Esophagus muscularis mucosa (tissue), 4 donors: ENCODE measurements at regions not wholly inside any gene's neighbourhood (a gene's known extent, or its start where the extent isn't known, plus 50 kb on each side); places are given as distances from the start of the nearest gene placed in this dataset.

Experiments
- DNase-seq: peaks from one replicate; pipeline ENCODE4 v3.0.0-alpha.2; 2017; ENCODE audit errors: extremely low spot score
- H3K27ac ChIP-seq, 4 donors: fragments of 200-600 bp; sonication (generic); replicated peaks in 1 of 4; 1 replicate in 3 of 4; 2 replicates in 1 of 4; pipeline ENCODE4 v1.5.1; 2016 to 2019; ENCODE audit warnings: mild to moderate bottlenecking in 1 of 4
- H3K27me3 ChIP-seq, 4 donors: fragments of 200-600 bp; sonication (generic); one replicate each; pipeline versions ENCODE4 v1.5.1 to v1.6.0; 2016 to 2019
- H3K36me3 ChIP-seq, 4 donors: fragments of 200-600 bp; sonication (generic); one replicate each; pipeline ENCODE4 v1.5.1; 2016 to 2019
- H3K4me1 ChIP-seq, 4 donors: fragments of 200-600 bp; sonication (generic); one replicate each; pipeline ENCODE4 v1.5.1; 2016 to 2019
- H3K4me3 ChIP-seq, 4 donors: fragments of 200-600 bp; sonication (generic); 1 replicate in 2 of 4; 2 replicates in 2 of 4; pipeline ENCODE4 v1.5.1; 2016 to 2019; ENCODE audit warnings: mild to moderate bottlenecking in 4 of 4, moderate library complexity in 1 of 4
- H3K9me3 ChIP-seq, 4 donors: fragments of 200-600 bp; sonication (generic); 1 replicate in 3 of 4; 2 replicates in 1 of 4; pipeline ENCODE4 v1.5.1; 2016 to 2019
- EP300 ChIP-seq: sonication (generic); formaldehyde crosslinking; IDR thresholded peaks from one replicate; pipeline ENCODE4 v1.6.1; 2017; ENCODE audit warnings: antibody characterized with exemption
- POLR2A ChIP-seq: fragments of 450-650 bp; IDR thresholded peaks from one replicate; pipeline ENCODE4 v1.6.1; 2017; ENCODE audit warnings: antibody characterized with exemption, moderate library complexity, mild to moderate bottlenecking, low read depth
- POLR2AphosphoS5 ChIP-seq, 2 donors: sonication (generic); formaldehyde crosslinking; IDR thresholded peaks; one replicate each; pipeline ENCODE4 v1.6.1; 2017; ENCODE audit warnings: antibody characterized with exemption in 2 of 2
- WGBS: methylation state at CpG from one replicate; pipeline ENCODE4 v1.1.5; 2018; 5-methylcytosine and 5-hydroxymethylcytosine counted together
- intact Hi-C: fragments of 100-400 bp; cut with DNase I; formaldehyde crosslinking; loops from one replicate; pipeline ENCODE4 v1.15.1; 2023
- TF ChIP-seq, protein P1 (sequence below), 3 experiments: fragments of 200-600 bp in 2 of 3; fragments of 450-650 bp in 1 of 3; sonication (generic) in 2 of 3; IDR thresholded peaks; one replicate each; pipeline ENCODE4 v1.5.1; 2017 to 2019; ENCODE audit warnings: antibody characterized with exemption in 3 of 3, mild to moderate bottlenecking in 2 of 3, moderate library complexity in 1 of 3

DNA sequence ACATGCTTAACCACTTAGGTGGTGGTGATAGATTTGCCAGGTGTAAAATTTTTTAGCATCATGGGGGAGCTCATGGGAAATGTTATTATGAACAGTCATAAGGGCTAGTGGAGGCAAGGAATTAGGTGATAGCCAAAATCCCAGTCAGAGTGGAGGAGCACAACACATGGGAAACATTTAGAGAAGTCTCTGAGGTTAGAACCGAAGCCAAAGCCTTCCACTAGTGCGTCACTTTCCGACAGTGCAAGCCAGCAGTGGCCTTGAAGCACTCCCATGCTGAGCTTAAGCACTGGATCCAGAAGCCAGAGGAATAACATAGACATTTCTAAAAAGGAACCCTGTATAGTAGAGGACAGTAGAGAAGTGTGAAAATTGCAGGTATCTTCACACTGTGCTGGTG lies 101.5 kb upstream of the SNX2 start:
- no peaks in the 10 kb centered on the region for H3K27me3 ChIP-seq
- no peaks in the 10 kb centered on the region for H3K36me3 ChIP-seq
- TF ChIP-seq, protein P1, sequence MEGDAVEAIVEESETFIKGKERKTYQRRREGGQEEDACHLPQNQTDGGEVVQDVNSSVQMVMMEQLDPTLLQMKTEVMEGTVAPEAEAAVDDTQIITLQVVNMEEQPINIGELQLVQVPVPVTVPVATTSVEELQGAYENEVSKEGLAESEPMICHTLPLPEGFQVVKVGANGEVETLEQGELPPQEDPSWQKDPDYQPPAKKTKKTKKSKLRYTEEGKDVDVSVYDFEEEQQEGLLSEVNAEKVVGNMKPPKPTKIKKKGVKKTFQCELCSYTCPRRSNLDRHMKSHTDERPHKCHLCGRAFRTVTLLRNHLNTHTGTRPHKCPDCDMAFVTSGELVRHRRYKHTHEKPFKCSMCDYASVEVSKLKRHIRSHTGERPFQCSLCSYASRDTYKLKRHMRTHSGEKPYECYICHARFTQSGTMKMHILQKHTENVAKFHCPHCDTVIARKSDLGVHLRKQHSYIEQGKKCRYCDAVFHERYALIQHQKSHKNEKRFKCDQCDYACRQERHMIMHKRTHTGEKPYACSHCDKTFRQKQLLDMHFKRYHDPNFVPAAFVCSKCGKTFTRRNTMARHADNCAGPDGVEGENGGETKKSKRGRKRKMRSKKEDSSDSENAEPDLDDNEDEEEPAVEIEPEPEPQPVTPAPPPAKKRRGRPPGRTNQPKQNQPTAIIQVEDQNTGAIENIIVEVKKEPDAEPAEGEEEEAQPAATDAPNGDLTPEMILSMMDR (IDR thresholded peaks at IDR 0.05), result no peak
- TF ChIP-seq EP300 (no peak), POLR2AphosphoS5 (IDR thresholded peaks at IDR 0.05) (no peak), POLR2A (no peak)
- no peaks in the 10 kb centered on the region for H3K9me3 ChIP-seq
- intact Hi-C loops, result no loop called here
- H3K4me1 ChIP-seq, result no peaks in the 10 kb centered on the region
- no peak overlapping the region for H3K4me3 ChIP-seq
- no peak for DNase-seq
- WGBS, result 95% methylated on average over 3 of the region's 3 CpGs
- H3K27ac ChIP-seq, result no peak overlapping the region

DNA sequence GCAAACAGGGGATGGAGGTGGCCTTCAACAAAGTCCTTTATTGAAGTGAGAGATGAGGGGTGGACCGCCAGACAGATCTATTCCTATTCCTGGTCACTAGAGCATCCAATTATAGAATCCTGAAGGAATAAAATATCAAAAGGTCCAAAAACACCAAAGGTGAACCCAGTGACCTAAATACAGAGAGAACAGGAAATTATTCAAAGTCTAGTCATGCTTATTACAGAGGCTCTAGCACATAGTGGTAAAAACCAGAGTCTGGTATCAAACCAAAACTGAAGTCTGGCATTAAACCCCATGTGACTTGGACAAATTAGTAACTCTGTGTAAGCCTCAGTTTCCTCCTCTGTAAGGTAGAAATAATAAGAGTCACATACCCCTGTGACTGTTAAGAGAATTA lies 100.5 kb upstream of the SNX2 start:
- H3K9me3 ChIP-seq, result no peaks in the 10 kb centered on the region
- TF ChIP-seq, protein P1 (IDR thresholded peaks at IDR 0.05), result no peak
- no peak for TF ChIP-seq POLR2AphosphoS5 (IDR thresholded peaks at IDR 0.05)
- TF ChIP-seq EP300, result no peak
- no peak for TF ChIP-seq POLR2A
- WGBS, result 95% methylated on average over 1 of the region's 1 CpG
- H3K4me1 ChIP-seq, result no peaks in the 10 kb centered on the region
- H3K4me3 ChIP-seq, result no peak overlapping the region
- DNase-seq, result no peak
- no peaks in the 10 kb centered on the region for H3K27me3 ChIP-seq
- intact Hi-C loops, result no loop called here
- H3K36me3 ChIP-seq, result no peaks in the 10 kb centered on the region
- H3K27ac ChIP-seq, result no peak overlapping the region

DNA sequence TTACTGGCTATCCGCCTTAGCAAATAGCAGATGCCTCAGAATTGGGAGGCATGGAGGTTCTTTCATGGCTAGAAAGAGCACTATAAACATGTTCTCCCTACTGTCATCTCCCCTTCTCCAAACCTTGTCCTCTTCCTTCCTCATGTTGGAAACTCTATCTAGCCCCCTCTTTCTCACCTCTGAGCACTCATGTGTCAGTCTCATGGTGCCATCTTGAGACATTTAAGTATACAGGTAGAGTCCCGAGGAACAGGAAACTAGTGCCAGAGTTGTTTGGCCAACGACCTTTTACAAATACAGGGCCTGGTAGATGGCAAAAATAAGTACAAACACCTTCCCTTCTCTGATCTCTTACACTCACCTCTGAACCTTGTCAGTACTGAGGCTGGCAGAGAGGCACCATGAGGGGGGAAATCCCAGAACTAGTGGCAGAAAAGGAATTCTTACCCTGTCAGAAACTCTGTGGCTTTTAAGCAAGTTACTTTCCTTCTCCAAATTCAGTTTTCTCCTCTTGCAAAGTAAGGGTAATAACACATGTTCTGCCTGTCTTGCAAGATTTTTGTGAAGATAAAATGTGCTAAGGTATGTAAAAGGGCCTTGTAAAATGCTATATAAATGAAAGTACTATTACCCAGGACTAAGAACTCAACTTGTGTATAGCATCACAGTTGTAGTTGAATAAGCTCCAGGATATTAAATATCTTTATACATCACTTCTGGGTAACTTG lies 94.1 kb upstream of the SNX2 start:
- no peak for DNase-seq
- intact Hi-C loops, result no loop called here
- TF ChIP-seq POLR2AphosphoS5 (IDR thresholded peaks at IDR 0.05) (no peak), EP300 (no peak)
- WGBS, result 84% methylated on average over 3 of the region's 3 CpGs
- Histone ChIP-seq H3K4me1 (no peaks in the 10 kb centered on the region), H3K9me3 (no peaks in the 10 kb centered on the region), H3K36me3 (no peaks in the 10 kb centered on the region), H3K27ac (no peak overlapping the region), H3K4me3 (no peak overlapping the region), H3K27me3 (no peaks in the 10 kb centered on the region)

DNA sequence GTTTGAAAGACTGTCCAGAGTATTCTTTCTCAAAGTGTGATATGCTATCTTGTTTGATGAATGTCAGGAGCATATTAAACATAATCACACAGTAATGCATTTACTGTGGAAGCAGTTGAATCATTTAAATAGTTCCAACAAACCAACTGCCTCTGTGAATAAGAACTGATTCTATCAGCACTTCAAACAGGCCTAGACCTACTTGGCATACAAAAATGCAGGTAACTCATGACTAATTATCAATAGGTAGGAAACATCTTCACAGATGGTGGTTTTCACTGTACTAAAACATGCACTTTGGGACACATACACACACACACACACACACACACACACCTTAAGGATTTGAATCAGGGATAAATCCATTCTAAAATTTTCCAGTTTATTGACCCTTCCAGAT lies 91.2 kb upstream of the SNX2 start:
- Histone ChIP-seq H3K27me3 (no peaks in the 10 kb centered on the region), H3K27ac (no peak overlapping the region), H3K9me3 (no peaks in the 10 kb centered on the region), H3K36me3 (no peaks in the 10 kb centered on the region), H3K4me1 (no peaks in the 10 kb centered on the region), H3K4me3 (no peak overlapping the region)
- intact Hi-C loops, result no loop called here
- DNase-seq, result no peak
- TF ChIP-seq, protein P1 (IDR thresholded peaks at IDR 0.05), result no peak
- TF ChIP-seq EP300 (no peak), POLR2A (no peak), POLR2AphosphoS5 (IDR thresholded peaks at IDR 0.05) (no peak)

DNA sequence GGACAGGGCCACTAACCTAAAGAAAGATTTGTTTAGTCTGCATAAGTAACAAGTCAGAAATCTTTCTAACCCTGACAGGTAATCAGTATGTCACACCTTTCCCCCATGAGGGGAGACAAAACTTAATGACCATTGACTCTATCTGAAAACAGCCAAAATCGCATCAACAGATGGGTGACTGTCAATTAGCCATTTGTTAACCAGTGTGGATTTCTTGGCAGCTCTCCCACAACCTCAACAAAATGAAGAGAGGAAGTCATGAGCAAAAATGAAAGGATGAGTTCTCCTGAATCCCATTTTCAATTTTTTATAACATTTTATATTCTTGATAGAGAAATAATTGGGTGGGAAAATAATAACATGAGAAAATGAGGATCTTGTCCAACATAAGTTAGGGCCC lies 84.6 kb upstream of the SNX2 start:
- Histone ChIP-seq H3K36me3 (no peaks in the 10 kb centered on the region), H3K27me3 (no peaks in the 10 kb centered on the region), H3K4me3 (no peak overlapping the region), H3K9me3 (no peaks in the 10 kb centered on the region), H3K4me1 (no peaks in the 10 kb centered on the region), H3K27ac (no peak overlapping the region)
- 47% methylated on average over 1 of the region's 1 CpG for WGBS
- intact Hi-C loops, result no loop called here
- TF ChIP-seq EP300 (no peak), POLR2A (no peak), POLR2AphosphoS5 (IDR thresholded peaks at IDR 0.05) (no peak)
- DNase-seq, result no peak

GRCh38 chr5:122691931-122692330 lies 82.9 kb upstream of the SNX2 start:
- no peaks in the 10 kb centered on the region for H3K9me3 ChIP-seq
- intact Hi-C loops, result no loop called here
- 83% methylated on average over 3 of the region's 3 CpGs for WGBS
- H3K4me3 ChIP-seq, result no peak overlapping the region
- H3K27me3 ChIP-seq, result no peaks in the 10 kb centered on the region
- no peak for DNase-seq
- H3K4me1 ChIP-seq, result no peaks in the 10 kb centered on the region
- H3K36me3 ChIP-seq, result no peaks in the 10 kb centered on the region
- TF ChIP-seq POLR2AphosphoS5 (IDR thresholded peaks at IDR 0.05), result no peak
- TF ChIP-seq, protein P1 (IDR thresholded peaks at IDR 0.05), result no peak
- H3K27ac ChIP-seq, result no peak overlapping the region
